ENCODE measurements at regions not wholly inside any gene's neighbourhood (a gene's known extent, or its start where the extent isn't known, plus 50 kb on each side); places are given as distances from the start of the nearest gene placed in this dataset.

DNA sequence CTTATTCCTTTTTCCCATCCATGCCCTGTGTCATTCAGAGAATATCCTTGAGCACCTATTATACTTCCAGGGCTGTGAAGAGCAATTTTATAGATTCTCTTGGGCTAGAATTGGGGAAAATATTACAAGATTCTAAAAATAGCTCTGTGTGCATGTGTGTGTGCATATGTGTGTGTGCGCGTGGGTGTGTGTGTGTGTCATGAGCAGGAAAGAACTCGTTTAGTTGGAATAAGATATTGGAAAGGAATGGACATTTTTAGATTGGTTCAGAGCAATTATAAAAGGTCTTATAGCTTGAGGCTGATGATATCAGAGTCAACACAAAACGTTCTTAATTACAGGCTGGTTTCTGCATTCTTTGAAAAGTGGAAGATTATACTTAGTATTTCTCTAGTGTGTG, 212.1 kb upstream of the COPS8 start:
- TF ChIP-seq, protein P1, sequence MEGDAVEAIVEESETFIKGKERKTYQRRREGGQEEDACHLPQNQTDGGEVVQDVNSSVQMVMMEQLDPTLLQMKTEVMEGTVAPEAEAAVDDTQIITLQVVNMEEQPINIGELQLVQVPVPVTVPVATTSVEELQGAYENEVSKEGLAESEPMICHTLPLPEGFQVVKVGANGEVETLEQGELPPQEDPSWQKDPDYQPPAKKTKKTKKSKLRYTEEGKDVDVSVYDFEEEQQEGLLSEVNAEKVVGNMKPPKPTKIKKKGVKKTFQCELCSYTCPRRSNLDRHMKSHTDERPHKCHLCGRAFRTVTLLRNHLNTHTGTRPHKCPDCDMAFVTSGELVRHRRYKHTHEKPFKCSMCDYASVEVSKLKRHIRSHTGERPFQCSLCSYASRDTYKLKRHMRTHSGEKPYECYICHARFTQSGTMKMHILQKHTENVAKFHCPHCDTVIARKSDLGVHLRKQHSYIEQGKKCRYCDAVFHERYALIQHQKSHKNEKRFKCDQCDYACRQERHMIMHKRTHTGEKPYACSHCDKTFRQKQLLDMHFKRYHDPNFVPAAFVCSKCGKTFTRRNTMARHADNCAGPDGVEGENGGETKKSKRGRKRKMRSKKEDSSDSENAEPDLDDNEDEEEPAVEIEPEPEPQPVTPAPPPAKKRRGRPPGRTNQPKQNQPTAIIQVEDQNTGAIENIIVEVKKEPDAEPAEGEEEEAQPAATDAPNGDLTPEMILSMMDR (conservative IDR thresholded peaks at IDR 0.05 in 1 of 2, IDR thresholded peaks at IDR 0.05 in 1 of 2; ENCODE audit: low read depth in 1 of 2, low read length in 2 of 2) = no peak
- no peak for TF ChIP-seq EZH2 (IDR thresholded peaks at IDR 0.05; ENCODE audit: low read length, missing control alignments)

All from fibroblast of lung (primary cell).